Loucy (cell line): ENCODE measurements at regions not wholly inside any gene's neighbourhood (a gene's known extent, or its start where the extent isn't known, plus 50 kb on each side); places are given as distances from the start of the nearest gene placed in this dataset.

Experiments
- H2AFZ ChIP-seq: fragments of 200-600 bp; sonication (generic); 2 replicates; pipeline ENCODE4 v1.6.0; 2016; ENCODE audit warnings: antibody characterized with exemption, mild to moderate bottlenecking, low read length, moderate library complexity
- H3F3A ChIP-seq: fragments of 200-600 bp; 2 replicates; pipeline ENCODE4 v1.6.0; 2016; ENCODE audit warnings: antibody characterized with exemption, low read depth, mild to moderate bottlenecking
- H3K27me3 ChIP-seq: fragments of 200-600 bp; sonication (generic); 2 replicates; pipeline ENCODE4 v1.6.1; 2014; ENCODE audit warnings: low read length, mild to moderate bottlenecking; ENCODE audit not compliant: insufficient read depth, poor library complexity, severe bottlenecking
- H3K36me3 ChIP-seq: fragments of 200-600 bp; sonication (generic); 2 replicates; pipeline ENCODE4 v1.6.1; 2016; ENCODE audit warnings: low read length; ENCODE audit not compliant: insufficient read depth
- H3K4me1 ChIP-seq: fragments of 200-600 bp; sonication (generic); 2 replicates; pipeline ENCODE4 v1.5.1; 2014; ENCODE audit warnings: low read length, mild to moderate bottlenecking; ENCODE audit not compliant: insufficient read depth, poor library complexity, severe bottlenecking
- H3K4me2 ChIP-seq: fragments of 200-600 bp; sonication (generic); 2 replicates; pipeline ENCODE4 v1.6.0; 2014; ENCODE audit warnings: antibody characterized with exemption, low read length, low read depth, mild to moderate bottlenecking; ENCODE audit not compliant: poor library complexity, severe bottlenecking
- H3K4me3 ChIP-seq: fragments of 200-600 bp; sonication (generic); 2 replicates; pipeline ENCODE4 v1.5.1; 2014; ENCODE audit warnings: low read length, mild to moderate bottlenecking, mixed read lengths; ENCODE audit not compliant: poor library complexity, severe bottlenecking
- H3K79me2 ChIP-seq: fragments of 200-600 bp; sonication (generic); 2 replicates; pipeline ENCODE4 v1.6.1; 2014; ENCODE audit warnings: low read length; ENCODE audit not compliant: insufficient read depth
- H3K9ac ChIP-seq: fragments of 200-600 bp; sonication (generic); 2 replicates; pipeline ENCODE4 v1.6.0; 2014; ENCODE audit warnings: mild to moderate bottlenecking, low read depth, low read length, moderate library complexity; ENCODE audit not compliant: poor library complexity, severe bottlenecking
- H3K9me2 ChIP-seq: fragments of 200-600 bp; sonication (generic); replicated peaks from 2 replicates; pipeline ENCODE4 v1.6.1; 2016; ENCODE audit warnings: low read depth, low read length, mixed read lengths
- H3K9me3 ChIP-seq: fragments of 200-600 bp; sonication (generic); 2 replicates; pipeline ENCODE4 v1.6.1; 2014; ENCODE audit warnings: mild to moderate bottlenecking, antibody characterized with exemption, low read length, low read depth; ENCODE audit not compliant: insufficient read depth
- H4K20me1 ChIP-seq: fragments of 200-600 bp; sonication (generic); 2 replicates; pipeline ENCODE4 v1.6.0; 2014; ENCODE audit warnings: antibody characterized with exemption, low read length, mild to moderate bottlenecking; ENCODE audit not compliant: insufficient read depth, poor library complexity, severe bottlenecking
- EZH2phosphoT487 ChIP-seq: fragments of 200-600 bp; IDR thresholded peaks from 2 replicates; pipeline ENCODE4 v1.6.1; 2018; ENCODE audit warnings: antibody characterized with exemption, mild to moderate bottlenecking, moderate library complexity, borderline replicate concordance
- TF ChIP-seq, protein P1 (sequence below): fragments of 200-600 bp; sonication (generic); conservative IDR thresholded peaks from 2 replicates; pipeline ENCODE4 v1.5.1; 2014; ENCODE audit warnings: mild to moderate bottlenecking, antibody characterized with exemption, low read length

DNA sequence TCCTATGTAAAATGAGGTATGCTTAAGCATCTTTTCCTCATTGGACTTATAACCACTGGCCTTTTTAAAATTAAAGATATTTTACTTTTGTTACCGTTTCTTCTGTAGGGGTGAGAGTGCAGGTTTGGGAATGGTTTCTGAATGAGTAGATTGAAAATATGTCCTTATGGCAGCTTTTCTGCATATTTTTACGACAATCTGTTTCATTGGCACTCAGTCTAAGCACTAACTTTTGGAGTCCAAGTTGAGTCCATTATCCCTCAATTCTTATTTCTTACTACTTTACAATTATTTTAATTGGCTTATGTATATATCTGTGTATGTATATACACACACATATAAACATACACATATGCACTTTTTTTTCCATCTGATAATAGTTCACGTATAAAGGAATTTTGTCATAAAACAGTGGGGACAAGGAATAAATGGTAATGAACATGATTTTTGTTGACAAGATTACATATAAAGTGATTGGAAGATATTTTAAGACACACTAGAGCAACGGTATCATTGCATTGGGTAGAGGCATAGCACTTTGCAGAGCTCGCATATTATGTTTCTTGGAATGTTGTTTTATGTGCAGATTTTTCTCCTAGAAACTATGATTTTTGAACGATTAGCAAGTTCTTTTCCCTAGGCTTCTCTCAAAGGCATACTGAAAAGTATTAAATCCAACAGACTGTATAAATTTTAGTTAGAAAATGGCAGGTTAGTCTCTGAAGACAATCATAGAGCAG, 133.0 kb downstream of the FAT4 start:
- Histone ChIP-seq H3K9me2 (no peaks in the 10 kb centered on the region), H4K20me1 (no peaks in the 10 kb centered on the region), H3K4me2 (no peak overlapping the region), H3K27me3 (no peaks in the 10 kb centered on the region), H3K4me1 (no peaks in the 10 kb centered on the region), H3K36me3 (no peaks in the 10 kb centered on the region), H2AFZ (no peak overlapping the region), H3K9me3 (no peaks in the 10 kb centered on the region), H3K79me2 (no peaks in the 10 kb centered on the region), H3K9ac (no peak overlapping the region), H3F3A (no peaks in the 10 kb centered on the region), H3K4me3 (no peak overlapping the region)
- no peak for TF ChIP-seq EZH2phosphoT487
- TF ChIP-seq, protein P1, sequence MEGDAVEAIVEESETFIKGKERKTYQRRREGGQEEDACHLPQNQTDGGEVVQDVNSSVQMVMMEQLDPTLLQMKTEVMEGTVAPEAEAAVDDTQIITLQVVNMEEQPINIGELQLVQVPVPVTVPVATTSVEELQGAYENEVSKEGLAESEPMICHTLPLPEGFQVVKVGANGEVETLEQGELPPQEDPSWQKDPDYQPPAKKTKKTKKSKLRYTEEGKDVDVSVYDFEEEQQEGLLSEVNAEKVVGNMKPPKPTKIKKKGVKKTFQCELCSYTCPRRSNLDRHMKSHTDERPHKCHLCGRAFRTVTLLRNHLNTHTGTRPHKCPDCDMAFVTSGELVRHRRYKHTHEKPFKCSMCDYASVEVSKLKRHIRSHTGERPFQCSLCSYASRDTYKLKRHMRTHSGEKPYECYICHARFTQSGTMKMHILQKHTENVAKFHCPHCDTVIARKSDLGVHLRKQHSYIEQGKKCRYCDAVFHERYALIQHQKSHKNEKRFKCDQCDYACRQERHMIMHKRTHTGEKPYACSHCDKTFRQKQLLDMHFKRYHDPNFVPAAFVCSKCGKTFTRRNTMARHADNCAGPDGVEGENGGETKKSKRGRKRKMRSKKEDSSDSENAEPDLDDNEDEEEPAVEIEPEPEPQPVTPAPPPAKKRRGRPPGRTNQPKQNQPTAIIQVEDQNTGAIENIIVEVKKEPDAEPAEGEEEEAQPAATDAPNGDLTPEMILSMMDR: no peak

DNA sequence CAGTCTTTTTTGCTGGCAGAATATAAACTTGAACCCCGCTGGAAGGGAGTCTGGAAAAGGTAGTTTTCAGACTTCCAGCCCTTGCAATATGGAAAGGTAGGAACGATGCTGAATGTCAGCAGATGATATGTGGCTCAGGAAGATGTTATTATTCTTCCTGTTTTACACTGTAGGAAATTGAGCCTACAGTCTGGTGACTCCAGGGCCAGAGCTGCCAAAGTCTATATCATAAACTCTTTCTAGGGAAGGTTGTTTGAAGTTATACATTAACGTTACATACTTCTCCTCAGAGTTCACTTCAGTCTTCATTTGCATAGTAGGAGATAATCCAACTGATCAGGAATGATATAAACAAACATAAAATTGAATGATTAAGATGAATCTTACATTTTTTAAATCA, 141.3 kb downstream of the FAT4 start:
- no peaks in the 10 kb centered on the region for H3F3A ChIP-seq
- H3K79me2 ChIP-seq: no peaks in the 10 kb centered on the region
- H3K27me3 ChIP-seq: no peaks in the 10 kb centered on the region
- TF ChIP-seq, protein P1: no peak
- no peak for TF ChIP-seq EZH2phosphoT487
- H3K4me1 ChIP-seq: no peaks in the 10 kb centered on the region
- no peak overlapping the region for H2AFZ ChIP-seq
- H3K36me3 ChIP-seq: no peaks in the 10 kb centered on the region
- H3K4me3 ChIP-seq: no peak overlapping the region
- H3K4me2 ChIP-seq: no peak overlapping the region
- H3K9ac ChIP-seq: no peak overlapping the region
- H4K20me1 ChIP-seq: no peaks in the 10 kb centered on the region
- no peaks in the 10 kb centered on the region for H3K9me3 ChIP-seq
- H3K9me2 ChIP-seq: no peaks in the 10 kb centered on the region

DNA sequence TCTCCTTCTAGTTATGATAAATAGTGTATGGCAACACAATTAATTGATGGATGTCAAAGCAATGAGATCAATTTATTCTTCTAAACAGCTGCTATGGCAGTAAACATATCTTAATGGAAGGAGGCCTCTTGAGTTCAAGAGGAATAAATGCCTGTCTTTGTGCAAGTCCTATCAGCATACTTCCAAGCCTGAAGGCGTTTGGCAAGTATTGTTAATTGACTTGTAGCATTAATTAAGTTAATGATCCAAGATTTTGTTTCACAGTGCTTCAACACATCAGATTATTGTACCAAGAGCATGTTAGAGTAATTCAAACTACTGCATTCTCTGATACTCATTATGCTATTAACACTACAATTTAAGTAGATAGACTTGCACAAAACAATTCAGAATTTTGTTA, 144.8 kb downstream of the FAT4 start:
- Histone ChIP-seq H3K79me2 (no peaks in the 10 kb centered on the region), H3F3A (no peaks in the 10 kb centered on the region), H4K20me1 (no peaks in the 10 kb centered on the region), H3K4me2 (no peak overlapping the region), H3K36me3 (no peaks in the 10 kb centered on the region), H3K27me3 (no peaks in the 10 kb centered on the region), H3K4me1 (no peaks in the 10 kb centered on the region), H3K9ac (no peak overlapping the region), H3K4me3 (no peak overlapping the region), H3K9me2 (no peaks in the 10 kb centered on the region), H3K9me3 (no peaks in the 10 kb centered on the region), H2AFZ (no peak overlapping the region)
- no peak for TF ChIP-seq EZH2phosphoT487
- TF ChIP-seq, protein P1: no peak
